ENCODE measurements at regions not wholly inside any gene's neighbourhood (a gene's known extent, or its start where the extent isn't known, plus 50 kb on each side); places are given as distances from the start of the nearest gene placed in this dataset.

DNA sequence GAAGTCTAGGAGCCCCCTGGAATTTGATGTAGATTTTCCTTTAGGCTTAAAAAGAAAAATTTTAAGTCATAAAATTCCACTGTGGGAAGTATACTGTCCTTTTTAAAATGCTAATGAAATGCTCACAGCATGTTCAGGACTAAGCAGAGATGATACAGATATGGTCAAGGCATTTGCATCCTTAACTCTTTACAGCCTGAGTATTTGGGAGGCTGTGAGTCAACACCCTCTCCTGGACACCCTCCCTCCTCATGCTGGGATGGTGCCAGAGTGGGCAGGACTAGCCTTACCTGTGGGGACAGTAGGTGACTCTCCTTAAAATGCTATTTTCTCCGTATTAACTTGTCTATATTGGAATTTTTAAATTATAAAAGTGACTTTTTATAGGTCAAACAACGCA is 197.4 kb upstream of the ELL2 start:
- peaks cover 0 to 14% (median 4%) of the 10 kb centered on the region in 4 donors for H3K4me1 ChIP-seq
- H3K4me3 ChIP-seq, result no peak overlapping the region
- no peaks in the 10 kb centered on the region for H3K27me3 ChIP-seq
- intact Hi-C loops (cut with DNase I; ENCODE audit: low total_unique reads), result no loop called here
- WGBS, 2 donors (ENCODE audit: low coverage in 1 of 2), result 89 to 92% methylated on average over 2 of the region's 2 CpGs
- no peaks in the 10 kb centered on the region for H3K9me3 ChIP-seq
- H3K36me3 ChIP-seq, result no peaks in the 10 kb centered on the region
- TF ChIP-seq, protein P1, sequence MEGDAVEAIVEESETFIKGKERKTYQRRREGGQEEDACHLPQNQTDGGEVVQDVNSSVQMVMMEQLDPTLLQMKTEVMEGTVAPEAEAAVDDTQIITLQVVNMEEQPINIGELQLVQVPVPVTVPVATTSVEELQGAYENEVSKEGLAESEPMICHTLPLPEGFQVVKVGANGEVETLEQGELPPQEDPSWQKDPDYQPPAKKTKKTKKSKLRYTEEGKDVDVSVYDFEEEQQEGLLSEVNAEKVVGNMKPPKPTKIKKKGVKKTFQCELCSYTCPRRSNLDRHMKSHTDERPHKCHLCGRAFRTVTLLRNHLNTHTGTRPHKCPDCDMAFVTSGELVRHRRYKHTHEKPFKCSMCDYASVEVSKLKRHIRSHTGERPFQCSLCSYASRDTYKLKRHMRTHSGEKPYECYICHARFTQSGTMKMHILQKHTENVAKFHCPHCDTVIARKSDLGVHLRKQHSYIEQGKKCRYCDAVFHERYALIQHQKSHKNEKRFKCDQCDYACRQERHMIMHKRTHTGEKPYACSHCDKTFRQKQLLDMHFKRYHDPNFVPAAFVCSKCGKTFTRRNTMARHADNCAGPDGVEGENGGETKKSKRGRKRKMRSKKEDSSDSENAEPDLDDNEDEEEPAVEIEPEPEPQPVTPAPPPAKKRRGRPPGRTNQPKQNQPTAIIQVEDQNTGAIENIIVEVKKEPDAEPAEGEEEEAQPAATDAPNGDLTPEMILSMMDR (IDR thresholded peaks at IDR 0.05), result no peak
- no peak for TF ChIP-seq EP300 (IDR thresholded peaks at IDR 0.05; ENCODE audit: low read depth)
- TF ChIP-seq POLR2AphosphoS5 (IDR thresholded peaks at IDR 0.05), result no peak
- TF ChIP-seq POLR2A (IDR thresholded peaks at IDR 0.05), result no peak
- no peak overlapping the region for H3K27ac ChIP-seq
- DNase-seq, result no peak
- in situ Hi-C loops (cut with MboI; ENCODE audit: low pct_ligation_motif_present in 1 of 4, low pct_unique_long_range_greater_than_20kb in 1 of 4, low sequenced_read_pairs in 3 of 4), result no loop called here

DNA sequence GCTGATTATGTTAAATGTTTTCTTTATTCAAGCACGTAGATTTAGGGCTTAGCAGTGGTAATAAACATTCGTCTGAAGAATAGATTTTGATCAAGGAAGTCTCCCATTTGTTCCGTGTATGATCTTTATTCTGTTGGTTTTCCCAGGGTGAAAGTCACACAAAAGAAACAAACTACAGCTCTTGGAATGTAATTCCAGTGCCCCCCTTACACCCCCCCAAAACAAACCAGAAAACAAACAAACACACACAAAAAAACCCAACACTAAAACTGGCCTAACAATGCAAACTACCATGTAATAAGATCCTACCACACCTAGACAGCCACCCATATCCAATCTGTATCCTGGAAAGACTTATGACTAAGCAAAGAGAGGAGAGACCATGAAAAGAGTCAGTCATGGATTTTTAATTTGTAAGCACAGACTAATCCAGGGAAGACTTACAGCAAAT is 196.2 kb upstream of the ELL2 start:
- 30 to 53% methylated on average over 3 of the region's 3 CpGs for WGBS, 2 donors (ENCODE audit: low coverage in 1 of 2)
- intact Hi-C loops (cut with DNase I; ENCODE audit: low total_unique reads) (no loop called here), in situ Hi-C loops (cut with MboI; ENCODE audit: low pct_ligation_motif_present in 1 of 4, low pct_unique_long_range_greater_than_20kb in 1 of 4, low sequenced_read_pairs in 3 of 4) (no loop called here)
- peaks cover 0 to 14% (median 4%) of the 10 kb centered on the region in 4 donors for H3K4me1 ChIP-seq
- DNase-seq, result no peak
- no peaks in the 10 kb centered on the region for H3K36me3 ChIP-seq
- H3K27ac ChIP-seq, result peak overlapping the region in 3 of 4 donors; percentile 42 to 72 (median 53)
- H3K9me3 ChIP-seq, result no peaks in the 10 kb centered on the region
- TF ChIP-seq EP300 (IDR thresholded peaks at IDR 0.05; ENCODE audit: low read depth) (no peak), POLR2AphosphoS5 (IDR thresholded peaks at IDR 0.05) (no peak), POLR2A (IDR thresholded peaks at IDR 0.05) (no peak)
- TF ChIP-seq, protein P1 (IDR thresholded peaks at IDR 0.05), result no peak
- no peaks in the 10 kb centered on the region for H3K27me3 ChIP-seq
- H3K4me3 ChIP-seq, result no peak overlapping the region

DNA sequence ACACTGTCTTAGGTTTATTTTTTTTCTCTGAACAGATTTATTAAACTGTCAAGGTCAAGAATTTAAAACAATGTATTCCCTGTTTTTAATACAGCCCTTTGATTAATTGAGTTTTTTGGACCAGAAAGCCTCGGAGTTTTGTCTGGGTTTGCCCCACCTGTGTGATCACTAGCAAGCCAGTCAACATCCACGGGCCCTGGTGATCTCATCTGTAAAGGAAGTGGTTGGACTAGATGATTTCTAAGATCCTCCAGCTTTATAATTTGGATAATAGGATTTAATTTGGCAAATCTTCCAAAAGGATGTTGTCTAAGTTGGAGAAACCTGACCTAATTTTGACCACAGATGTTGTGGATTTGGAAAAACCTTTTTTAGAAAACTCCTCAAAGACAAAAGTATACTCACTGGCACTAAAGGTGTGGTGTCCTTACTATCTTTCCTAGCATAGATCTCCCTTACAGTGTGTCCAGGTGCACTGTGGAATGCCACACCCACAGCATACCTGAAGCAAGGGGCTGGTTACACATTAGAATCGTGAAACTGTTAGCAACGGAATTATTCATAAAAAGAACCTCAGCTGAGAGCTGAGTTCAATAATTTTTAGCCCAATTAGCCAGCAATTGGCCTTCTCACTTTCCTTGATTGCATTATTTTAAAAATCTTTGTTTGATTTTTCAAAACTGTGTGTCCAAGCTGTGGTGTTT is 195.6 kb upstream of the ELL2 start:
- DNase-seq, result peak; percentile 45
- Histone ChIP-seq H3K4me3 (no peak overlapping the region), H3K9me3 (no peaks in the 10 kb centered on the region), H3K27ac (peak overlapping the region in 3 of 4 donors; percentile 42 to 72 (median 53)), H3K36me3 (no peaks in the 10 kb centered on the region), H3K27me3 (no peaks in the 10 kb centered on the region), H3K4me1 (peaks cover 0 to 14% (median 4%) of the 10 kb centered on the region in 4 donors)
- 36 to 46% methylated on average over 4 of the region's 4 CpGs for WGBS, 2 donors (ENCODE audit: low coverage in 1 of 2)
- in situ Hi-C loops (cut with MboI; ENCODE audit: low pct_ligation_motif_present in 1 of 4, low pct_unique_long_range_greater_than_20kb in 1 of 4, low sequenced_read_pairs in 3 of 4), result no loop called here
- intact Hi-C loops (cut with DNase I; ENCODE audit: low total_unique reads), result no loop called here
- TF ChIP-seq POLR2A (IDR thresholded peaks at IDR 0.05), result no peak
- TF ChIP-seq EP300 (IDR thresholded peaks at IDR 0.05; ENCODE audit: low read depth), result no peak
- TF ChIP-seq, protein P1 (IDR thresholded peaks at IDR 0.05), result no peak
- TF ChIP-seq POLR2AphosphoS5 (IDR thresholded peaks at IDR 0.05), result no peak

DNA sequence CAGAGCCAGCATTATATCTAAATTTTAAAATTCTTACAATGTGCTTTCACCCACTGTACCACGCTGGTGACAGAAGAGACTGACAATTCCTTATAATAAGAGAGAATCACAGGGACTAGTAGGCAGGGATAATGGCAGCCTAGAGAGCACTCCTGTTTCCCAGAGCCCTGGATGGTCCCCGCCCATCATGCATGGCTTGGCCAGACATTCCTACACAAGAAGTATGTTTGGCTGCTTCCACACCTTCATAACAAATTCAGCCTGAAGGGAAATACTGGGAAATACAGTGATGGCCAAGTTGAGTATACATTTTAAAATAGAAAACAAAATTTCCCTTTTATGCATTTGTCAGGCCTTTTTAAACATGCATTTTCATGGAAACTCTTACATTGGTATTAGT is 193.5 kb upstream of the ELL2 start:
- intact Hi-C loops (cut with DNase I; ENCODE audit: low total_unique reads), result no loop called here
- WGBS, 2 donors (ENCODE audit: low coverage in 1 of 2), result 90 to 100% methylated on average over 1 to 2 of the region's 2 CpGs
- H3K27ac ChIP-seq, result no peak overlapping the region
- H3K9me3 ChIP-seq, result no peaks in the 10 kb centered on the region
- no peaks in the 10 kb centered on the region for H3K36me3 ChIP-seq
- H3K4me3 ChIP-seq, result no peak overlapping the region
- H3K27me3 ChIP-seq, result no peaks in the 10 kb centered on the region
- no peak for DNase-seq
- TF ChIP-seq POLR2A (IDR thresholded peaks at IDR 0.05), result no peak
- TF ChIP-seq, protein P1 (IDR thresholded peaks at IDR 0.05), result no peak
- no peak for TF ChIP-seq EP300 (IDR thresholded peaks at IDR 0.05; ENCODE audit: low read depth)
- TF ChIP-seq POLR2AphosphoS5 (IDR thresholded peaks at IDR 0.05), result no peak
- in situ Hi-C loops (cut with MboI; ENCODE audit: low pct_ligation_motif_present in 1 of 4, low pct_unique_long_range_greater_than_20kb in 1 of 4, low sequenced_read_pairs in 3 of 4), result no loop called here
- peaks cover 0 to 14% (median 4%) of the 10 kb centered on the region in 4 donors for H3K4me1 ChIP-seq
